Left ventricle myocardium superior (tissue), 1 donor: ENCODE measurements at regions not wholly inside any gene's neighbourhood (a gene's known extent, or its start where the extent isn't known, plus 50 kb on each side); places are given as distances from the start of the nearest gene placed in this dataset.
A peak's percentile ranks its signal among the peaks of the same experiment; 100 is the strongest.
"Not testable (repeated sequence)": the region's sequence is repeated elsewhere in the genome, so short reads cannot be mapped to it uniquely, and the experiment has no call there.

Experiments used
- ATAC-seq: fragments of 200-7000 bp; cut with Tn5 transposase; one replicate; pipeline ENCODE4 v1.9.1; 2020; ENCODE audit warnings: mild to moderate bottlenecking, moderate library complexity
- DNase-seq: peaks from one replicate; pipeline ENCODE4 v3.0.0-alpha.2; 2020
- intact Hi-C: fragments of 100-400 bp; cut with micrococcal nuclease; formaldehyde crosslinking; loops from one replicate; pipeline ENCODE4 v1.11.0; 2022
- donor health status: DM: no; HTN: yes; CAD: no; lungs with severe emphysema.

DNA sequence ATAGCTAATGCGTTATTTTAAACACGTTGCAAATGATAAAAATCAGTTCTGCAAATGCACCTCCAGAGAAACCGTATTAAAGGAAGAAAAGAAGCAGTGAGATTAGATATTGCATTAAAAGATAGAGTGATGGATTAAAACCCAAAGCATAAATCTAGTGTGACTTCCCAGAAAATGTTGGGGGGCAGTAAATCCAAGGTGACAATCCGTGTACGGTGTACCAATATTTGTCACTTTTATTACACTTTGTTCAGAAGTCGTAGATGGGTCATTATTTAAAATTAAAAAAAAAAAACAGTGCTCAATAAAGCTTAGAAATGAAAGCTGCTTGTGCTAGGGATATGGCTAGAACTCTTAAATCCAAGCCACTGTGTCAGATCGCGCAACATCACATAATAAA is 106.4 kb downstream of the TMEM130 start:
- intact Hi-C loops = no loop called here
- DNase-seq (no peak), ATAC-seq (no peak)

DNA sequence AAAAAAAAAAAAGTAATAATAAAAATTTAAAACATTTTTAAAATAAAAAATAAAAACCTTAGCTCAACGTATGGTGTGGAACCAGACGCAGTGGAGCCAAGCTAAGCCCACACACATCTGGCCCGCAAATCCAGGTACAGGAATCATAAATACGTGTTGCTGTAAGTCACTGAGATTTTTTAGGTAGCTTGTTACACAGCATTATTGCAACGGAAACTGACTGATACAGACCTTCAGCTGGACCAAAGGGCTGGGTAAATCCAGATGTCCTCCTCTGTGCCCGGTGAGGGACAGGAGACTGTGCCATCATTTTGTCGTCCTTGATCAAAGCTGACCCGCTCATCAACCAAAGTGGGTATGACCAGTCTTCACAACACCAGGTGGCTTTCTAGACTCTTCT is 104.9 kb downstream of the TMEM130 start:
- DNase-seq = no peak
- intact Hi-C loops = no loop called here
- ATAC-seq = no peak

DNA sequence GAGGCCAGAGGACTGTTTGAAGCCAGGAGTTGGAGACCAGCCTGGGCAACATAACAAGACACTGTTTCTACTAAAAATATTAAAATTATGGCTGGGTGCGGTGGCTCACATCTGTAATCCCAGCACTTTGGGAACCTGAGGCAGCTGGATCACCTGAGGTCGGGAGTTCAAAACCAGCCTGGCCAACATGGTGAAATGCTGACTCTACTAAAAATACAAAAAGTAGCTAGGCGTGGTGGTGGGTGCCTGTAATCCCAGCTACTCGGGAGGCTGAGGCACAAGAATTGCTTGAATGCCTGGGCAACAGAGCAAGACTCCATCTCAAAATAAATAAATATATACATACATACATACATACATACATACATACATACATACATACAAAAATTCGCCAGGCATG is 99.7 kb downstream of the TMEM130 start:
- intact Hi-C loops, ATAC-seq, DNase-seq: not testable (repeated sequence)

DNA sequence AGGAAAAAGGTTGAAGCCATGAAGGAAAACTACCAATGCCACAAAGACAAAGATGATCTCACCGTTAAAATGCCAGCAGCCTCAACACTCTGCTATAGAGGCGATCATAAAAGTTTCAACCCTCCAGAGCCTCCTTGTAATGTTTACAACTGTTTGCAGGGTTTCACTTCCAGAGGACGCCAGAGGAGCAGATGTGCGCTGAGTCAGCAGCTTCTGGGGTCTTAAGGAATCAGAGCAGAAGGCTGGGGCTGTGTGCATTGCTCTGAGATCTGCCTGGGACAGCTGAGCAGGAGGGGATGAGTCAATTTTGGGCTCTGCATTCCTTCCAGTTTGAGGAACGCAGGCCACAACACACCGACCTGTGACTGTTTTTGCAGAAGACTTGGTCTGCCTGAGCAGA is 98.3 kb downstream of the TMEM130 start:
- intact Hi-C loops = no loop called here
- DNase-seq (peak; percentile 50), ATAC-seq (peak; percentile 60)

DNA sequence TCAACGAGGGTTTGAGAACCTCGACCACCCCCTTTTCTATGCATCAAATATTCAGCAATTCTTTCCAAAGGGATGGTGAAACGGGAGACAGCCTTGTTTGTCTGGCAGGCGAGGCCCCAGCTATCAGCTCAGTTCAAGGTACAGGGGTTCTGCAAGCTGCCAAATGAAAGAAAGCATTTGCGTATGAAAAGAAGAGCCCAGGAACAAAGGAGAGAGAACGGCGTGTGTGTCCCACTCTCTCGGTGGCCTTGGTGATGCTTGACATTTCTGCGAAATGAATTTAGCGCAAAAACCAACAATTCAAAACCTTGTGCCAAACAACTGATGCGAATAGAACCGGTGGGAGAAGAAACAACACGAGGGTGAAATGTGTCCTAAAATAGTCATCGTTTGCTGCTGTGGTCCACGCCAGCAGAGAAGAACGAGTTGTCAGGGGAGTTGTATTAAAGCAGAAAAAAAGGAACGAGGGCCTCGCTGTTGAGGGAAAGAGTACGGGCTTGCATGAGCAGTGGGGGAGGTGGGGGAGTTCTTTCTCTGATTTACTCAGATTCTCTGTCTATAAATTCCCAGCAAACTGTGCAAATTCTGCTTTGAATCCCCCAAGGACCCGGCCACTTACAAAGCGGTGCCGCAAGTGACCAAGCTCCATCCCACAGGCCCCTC is 97.7 kb downstream of the TMEM130 start:
- intact Hi-C loops = no loop called here
- DNase-seq = no peak
- no peak for ATAC-seq

DNA sequence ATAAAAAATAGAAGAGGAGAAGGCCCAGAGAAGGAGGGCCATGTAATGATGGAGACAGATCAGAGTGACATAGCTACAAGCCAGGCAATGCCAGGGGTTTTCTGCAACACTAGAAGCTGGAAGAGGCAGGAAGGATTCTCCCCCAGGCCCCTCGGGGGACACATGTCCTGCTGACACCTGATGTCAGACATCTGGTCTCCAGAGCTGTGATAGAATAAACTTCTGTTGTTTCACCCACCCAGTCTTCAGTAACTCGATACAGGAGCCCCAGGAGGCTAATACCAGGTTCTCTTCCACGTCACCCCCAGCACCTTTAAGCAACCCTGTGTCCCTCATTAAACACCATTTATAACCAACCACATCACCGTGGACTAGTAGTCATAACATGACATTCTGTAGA is 94.9 kb downstream of the TMEM130 start:
- intact Hi-C loops = no loop called here
- no peak for ATAC-seq

DNA sequence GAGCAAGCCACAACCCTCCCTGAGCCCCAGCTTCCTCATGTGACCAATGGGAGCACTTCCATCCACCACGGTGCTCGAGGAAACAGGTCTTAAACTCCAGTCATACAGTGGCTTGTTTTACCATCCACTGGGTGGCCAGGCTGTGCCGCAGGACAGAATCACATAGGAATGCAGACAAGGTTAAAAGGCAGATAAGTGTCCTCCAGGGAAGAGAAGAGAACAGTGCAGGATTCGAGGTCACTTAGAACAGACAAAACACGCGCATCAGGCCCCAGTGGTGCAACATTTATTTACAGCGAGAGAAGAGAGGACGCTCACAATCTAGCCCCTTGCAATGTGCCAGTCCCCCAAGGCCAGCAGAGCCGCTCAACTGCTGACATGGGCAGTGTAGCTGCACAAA is 92.8 kb downstream of the TMEM130 start:
- intact Hi-C loops = no loop called here
- ATAC-seq = peak; percentile 91
- peak; percentile 40 for DNase-seq

More for the DNA sequence above, 94.9 kb downstream of the TMEM130 start:
- DNase-seq = no peak

DNA sequence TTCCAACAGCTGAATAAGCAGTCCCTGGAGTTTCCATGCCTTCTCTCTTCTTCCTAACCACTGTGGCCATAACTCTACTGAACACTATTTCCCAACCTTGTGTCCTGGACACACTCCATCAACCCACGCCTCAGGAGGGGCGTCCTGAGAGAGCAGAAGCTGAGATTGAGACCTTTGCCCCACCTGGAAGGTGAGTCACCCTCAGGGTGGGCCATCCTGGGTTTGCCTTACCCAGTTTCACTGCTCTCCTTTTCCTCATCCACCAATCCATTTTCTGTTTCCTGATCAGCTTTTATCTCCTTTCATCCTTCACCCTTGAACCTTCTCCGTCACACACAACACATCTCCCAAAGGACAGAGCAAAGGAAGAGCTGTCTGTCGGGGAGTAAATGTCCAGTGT is 91.4 kb downstream of the TMEM130 start:
- ATAC-seq (no peak), DNase-seq (no peak)
- intact Hi-C loops = no loop called here

DNA sequence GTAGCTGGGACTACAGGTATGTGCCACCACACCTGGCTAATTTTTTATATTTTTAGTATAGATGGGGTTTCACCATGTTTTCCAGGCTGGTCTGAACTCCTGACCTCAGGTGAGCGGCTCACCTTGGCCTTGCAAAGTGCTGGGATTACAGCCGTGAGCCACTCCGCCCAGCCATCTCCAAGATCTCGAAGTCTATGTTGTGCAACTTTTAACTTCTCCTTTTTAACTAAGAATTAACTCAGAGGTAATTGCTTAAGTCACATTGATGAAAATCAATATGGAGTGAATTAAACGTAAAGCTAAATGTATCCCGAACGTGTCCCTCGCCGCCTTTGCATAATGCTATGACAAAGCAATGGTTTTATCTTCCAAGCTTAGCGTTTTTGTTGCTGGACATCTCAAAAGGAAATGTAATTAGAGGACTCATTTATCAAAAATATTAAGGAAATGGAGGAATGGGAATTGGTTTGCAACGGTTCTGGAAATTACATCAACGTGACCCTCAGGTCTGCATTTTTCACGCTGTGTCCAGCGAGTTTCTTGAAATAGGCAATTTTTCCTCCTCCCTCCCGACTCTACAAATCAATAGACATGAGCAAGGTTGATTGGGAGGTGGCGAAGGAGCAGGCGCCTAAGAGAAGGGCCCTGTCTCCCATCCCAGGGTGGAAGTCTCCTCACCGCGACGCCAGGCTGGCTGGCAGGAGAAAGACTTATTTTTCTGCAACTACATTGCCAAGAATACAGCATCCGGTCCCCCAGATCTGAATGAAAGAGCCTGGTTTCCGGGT is 89.8 kb downstream of the TMEM130 start:
- DNase-seq (no peak), ATAC-seq (no peak)
- intact Hi-C loops = no loop called here

DNA sequence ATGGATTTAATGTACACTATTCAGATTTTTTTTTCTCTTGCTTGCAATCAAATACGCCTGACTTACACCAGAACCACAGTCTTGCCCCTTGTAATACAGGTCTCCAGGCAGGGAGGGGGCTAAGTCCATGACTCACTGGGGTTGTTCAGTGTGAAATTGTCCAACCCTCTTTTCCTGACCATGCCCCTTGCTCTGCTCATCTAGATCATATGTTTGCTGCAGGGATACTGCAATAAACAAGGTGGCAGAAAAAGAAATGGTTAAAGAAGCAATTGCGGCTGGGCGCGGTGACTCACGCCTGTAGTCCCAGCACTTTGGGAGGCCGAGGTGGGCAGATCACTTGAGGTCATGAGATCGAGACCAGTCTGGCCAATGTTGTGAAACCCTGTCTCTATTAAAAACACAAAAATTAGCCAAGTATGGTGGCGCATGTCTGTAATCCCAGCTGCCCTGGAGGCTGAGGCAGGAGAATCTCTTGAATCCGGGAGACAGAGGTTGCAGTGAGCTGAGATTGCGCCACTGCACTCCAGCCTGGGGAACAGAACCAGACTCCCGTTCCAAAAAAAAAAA is 85.5 kb downstream of the TMEM130 start:
- DNase-seq (no peak), ATAC-seq (no peak)
- intact Hi-C loops = no loop called here

DNA sequence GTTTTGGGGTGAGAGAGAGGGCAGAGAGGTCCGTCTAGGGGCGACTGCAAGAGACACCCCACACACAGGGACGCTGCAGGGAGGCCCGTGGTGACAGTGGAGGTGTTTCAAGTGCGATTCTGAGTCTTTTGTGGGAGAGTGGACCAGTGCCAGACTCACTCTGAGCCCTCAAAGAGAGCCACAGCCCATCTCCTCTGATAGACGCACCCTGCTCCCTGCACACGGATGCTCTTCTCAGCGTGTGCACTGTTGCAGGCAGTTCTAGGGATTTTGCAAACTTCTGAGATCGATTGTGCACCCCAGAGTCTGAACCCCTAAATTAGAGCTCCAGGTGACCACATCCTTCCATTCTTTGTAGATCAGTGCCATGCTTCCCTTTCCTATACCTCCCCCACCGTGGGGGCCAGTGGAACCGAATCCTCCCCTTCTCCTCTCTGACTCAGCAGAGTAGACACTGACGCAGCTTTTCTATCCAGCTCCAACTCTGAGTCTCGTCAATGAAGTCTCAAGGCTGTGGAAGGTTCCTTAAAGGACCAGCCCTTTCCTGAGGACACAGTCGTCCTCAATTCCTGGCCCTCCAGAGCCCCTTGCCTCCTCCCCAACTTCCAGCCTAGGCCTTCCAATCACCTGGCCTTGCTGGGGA is 83.8 kb downstream of the TMEM130 start:
- ATAC-seq (no peak), DNase-seq (no peak)
- intact Hi-C loops = no loop called here

DNA sequence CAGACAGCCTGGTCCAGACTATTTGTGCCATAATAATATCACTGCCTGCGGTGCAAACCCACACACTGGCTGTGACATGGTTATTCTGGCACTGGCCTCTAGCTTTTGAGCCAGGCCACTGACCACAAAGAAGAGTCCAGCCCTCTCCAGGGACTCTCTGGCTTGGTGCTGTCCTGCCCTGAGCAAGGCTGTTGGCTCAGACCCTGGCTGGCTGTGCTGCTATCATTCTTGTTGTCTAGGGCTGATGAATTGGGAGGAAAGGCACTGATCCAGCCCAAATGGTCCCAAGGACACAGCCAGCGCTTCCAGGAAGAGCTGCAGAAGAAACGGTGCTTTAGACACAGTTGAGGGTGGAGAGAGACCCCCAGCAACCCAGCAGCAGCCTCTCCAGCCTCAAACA is 80.8 kb downstream of the TMEM130 start:
- intact Hi-C loops = no loop called here
- ATAC-seq = no peak
- no peak for DNase-seq

DNA sequence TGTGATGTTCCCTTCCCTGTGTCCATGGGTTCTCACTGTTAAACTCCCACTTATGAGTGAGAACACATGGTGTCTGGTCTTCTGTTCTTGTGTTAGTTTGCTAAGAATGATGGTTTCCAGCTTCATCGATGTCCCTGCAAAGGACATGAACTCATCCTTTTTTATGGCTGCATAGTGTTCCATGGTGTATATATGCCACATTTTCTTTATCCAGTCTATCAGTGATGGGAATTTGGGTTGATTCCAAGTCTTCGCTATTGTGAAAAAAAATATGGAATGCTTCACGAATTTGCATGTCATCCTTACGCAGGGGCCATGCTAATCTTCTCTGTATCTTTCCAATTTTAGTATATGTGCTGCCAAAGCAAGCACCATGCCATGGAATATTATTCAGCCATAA is 75.4 kb downstream of the TMEM130 start:
- ATAC-seq, intact Hi-C loops, DNase-seq: not testable (repeated sequence)

DNA sequence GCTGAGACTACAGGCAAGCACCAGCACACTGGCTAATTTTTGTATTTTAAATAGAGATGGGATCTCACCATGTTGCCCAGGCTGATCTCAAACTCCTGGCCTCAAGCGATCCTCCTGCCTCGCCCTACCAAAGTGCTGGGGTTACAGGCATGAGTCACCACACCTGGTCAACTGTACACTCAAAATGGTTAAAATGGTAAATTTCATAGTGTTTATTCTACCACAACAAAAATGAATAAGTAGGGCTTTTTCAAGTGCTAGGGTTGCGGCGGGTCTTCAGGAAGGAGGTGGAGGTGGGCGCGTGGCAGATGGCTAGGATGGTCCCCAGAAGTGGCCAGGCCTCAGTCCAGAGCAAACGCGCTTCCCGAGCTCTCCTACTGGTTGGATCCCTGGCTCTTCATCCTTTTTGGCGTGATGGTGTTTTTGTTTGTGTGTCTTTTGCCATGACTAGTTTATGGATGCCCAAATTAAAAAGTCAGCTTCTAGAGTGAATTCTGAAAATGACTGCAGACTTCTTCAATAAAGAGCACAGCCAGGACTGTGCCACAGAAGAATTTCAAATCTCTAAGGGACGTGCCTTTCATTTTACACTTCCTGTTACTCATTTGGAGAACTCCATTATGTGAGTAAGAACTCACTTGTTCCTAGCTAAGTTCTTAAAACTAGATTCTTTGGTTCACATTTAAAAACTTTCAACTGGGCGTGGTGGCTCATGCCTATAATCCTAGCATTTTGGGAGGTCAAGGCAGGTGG is 73.9 kb downstream of the TMEM130 start:
- DNase-seq = no peak
- ATAC-seq = no peak
- intact Hi-C loops = no loop called here
